GM12875 (cell line): ENCODE measurements at regions not wholly inside any gene's neighbourhood (a gene's known extent, or its start where the extent isn't known, plus 50 kb on each side); places are given as distances from the start of the nearest gene placed in this dataset.
"Not testable (repeated sequence)": the region's sequence is repeated elsewhere in the genome, so short reads cannot be mapped to it uniquely, and the experiment has no call there.

Experiments used
- H3K4me3 ChIP-seq: one replicate; pipeline ENCODE4 v1.5.1; 2011; ENCODE audit warnings: low read depth, low read length, control low read depth
- TF ChIP-seq, protein P1 (sequence below): IDR thresholded peaks from 2 replicates; pipeline ENCODE4 v1.5.1; 2011; ENCODE audit warnings: low read depth, mild to moderate bottlenecking, control low read depth, inconsistent platforms, low read length, moderate library complexity, borderline replicate concordance; ENCODE audit not compliant: insufficient read depth

DNA sequence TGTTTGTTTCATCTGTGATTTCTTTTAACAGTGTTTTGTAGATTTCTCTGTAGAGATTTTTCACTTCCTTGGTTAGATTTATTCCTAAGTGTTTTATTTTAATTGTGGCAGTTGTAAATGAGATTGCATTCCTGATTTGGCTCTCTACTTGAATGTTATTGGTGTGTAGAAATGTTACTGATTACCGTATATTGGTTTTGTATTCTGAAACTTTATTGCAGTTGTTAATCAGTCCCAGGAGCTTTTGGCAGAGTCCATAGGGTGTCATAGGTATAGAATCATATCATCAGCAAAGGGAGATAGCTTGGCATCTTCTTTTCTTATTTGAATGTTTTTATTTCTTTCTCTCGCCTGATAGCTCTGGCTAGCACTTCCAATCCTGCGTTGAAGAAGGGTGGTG, 1386.7 kb downstream of the SLITRK5 start:
- no peak overlapping the region for H3K4me3 ChIP-seq
- TF ChIP-seq, protein P1, sequence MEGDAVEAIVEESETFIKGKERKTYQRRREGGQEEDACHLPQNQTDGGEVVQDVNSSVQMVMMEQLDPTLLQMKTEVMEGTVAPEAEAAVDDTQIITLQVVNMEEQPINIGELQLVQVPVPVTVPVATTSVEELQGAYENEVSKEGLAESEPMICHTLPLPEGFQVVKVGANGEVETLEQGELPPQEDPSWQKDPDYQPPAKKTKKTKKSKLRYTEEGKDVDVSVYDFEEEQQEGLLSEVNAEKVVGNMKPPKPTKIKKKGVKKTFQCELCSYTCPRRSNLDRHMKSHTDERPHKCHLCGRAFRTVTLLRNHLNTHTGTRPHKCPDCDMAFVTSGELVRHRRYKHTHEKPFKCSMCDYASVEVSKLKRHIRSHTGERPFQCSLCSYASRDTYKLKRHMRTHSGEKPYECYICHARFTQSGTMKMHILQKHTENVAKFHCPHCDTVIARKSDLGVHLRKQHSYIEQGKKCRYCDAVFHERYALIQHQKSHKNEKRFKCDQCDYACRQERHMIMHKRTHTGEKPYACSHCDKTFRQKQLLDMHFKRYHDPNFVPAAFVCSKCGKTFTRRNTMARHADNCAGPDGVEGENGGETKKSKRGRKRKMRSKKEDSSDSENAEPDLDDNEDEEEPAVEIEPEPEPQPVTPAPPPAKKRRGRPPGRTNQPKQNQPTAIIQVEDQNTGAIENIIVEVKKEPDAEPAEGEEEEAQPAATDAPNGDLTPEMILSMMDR: no peak

DNA sequence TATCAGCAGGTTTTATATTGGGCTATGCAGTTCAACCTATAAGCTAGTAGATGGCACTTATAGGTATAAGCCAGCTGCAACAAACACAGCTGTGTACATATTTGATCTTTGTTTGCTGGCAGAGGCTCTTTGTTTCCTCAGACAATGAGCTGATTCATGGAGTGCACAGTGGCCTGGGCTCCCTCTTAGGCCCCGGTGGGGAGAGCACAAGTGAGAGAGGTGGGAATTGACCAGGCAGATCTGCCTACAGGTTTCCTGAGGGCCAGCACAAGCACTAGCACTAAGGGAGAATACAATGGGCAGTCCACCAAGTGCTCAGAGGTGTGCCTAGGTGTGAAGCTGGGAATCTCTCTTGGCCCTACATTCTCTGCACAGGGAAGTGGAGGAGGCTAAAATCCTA, 1390.7 kb downstream of the SLITRK5 start:
- TF ChIP-seq, protein P1: no peak
- H3K4me3 ChIP-seq: no peak overlapping the region

DNA sequence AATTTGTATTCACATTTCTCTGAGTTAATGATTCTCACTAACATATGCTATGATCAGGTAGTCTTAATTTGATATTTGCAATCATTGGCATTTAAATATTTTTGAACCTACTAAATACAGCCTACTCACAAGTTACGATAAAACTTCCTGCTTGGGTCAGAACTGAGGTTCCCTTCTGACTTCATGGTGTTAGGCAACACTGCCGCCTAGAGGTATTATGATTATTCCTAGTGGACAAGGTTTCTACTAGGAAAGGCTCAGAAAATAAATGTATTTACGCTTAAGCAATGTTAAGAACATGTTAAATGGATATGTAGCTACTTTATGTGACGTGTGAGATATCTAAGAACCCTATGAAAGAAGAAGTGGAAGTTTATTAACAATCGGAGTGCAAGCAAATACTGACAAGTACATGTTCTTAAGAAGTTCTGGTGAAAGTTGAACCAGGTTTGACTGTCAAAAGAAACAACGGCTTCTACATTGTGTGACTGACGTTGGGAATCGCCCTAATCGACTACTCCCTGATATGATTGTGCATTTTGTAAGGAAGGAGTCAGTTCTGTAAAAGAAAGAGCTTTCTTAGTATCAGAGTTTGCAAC, 1395.8 kb downstream of the SLITRK5 start:
- TF ChIP-seq, protein P1: peak; percentile 37; the same call in 1 of the 2 replicates
- no peak overlapping the region for H3K4me3 ChIP-seq

DNA sequence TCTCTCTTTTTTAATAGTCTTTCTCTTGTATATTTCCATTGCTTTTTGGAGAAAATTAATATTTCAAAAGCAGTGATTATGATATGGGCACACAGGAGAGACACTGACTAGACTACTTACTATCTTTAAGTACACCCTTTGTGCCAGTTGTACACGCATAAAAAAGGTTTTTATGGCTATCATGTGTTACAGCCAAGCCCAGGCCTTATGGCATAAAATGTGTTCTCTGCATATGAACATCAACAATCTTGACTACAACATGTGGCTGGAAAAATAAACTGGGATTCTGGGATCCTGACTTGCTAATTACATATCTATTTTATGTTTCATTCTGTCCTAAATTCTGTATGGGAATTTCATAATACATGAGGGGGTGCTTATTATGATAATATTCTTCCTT, 1401.8 kb downstream of the SLITRK5 start:
- H3K4me3 ChIP-seq: no peak overlapping the region
- TF ChIP-seq, protein P1: no peak

DNA sequence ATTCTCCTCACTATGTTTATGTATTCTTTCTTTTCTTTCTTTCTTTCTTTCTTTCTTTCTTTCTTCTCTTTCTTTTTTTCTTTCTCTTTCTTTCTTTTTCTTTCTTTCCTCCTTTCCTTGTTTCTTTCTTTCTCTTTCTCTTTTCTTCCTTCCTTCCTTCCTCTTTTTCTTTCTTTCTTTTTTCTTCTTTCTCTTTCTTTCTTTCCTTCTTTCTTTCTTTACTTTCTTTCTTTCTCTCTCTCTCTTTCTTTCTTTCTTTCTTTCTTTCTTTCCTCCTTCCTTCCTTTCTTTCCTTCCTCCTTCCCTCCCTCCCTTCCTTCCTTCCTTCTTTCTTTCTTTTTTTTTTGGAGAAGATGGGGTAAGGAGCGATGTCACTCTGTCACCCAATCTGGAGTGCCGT, 1405.5 kb downstream of the SLITRK5 start:
- TF ChIP-seq, protein P1: no peak
- H3K4me3 ChIP-seq: no peak overlapping the region

DNA sequence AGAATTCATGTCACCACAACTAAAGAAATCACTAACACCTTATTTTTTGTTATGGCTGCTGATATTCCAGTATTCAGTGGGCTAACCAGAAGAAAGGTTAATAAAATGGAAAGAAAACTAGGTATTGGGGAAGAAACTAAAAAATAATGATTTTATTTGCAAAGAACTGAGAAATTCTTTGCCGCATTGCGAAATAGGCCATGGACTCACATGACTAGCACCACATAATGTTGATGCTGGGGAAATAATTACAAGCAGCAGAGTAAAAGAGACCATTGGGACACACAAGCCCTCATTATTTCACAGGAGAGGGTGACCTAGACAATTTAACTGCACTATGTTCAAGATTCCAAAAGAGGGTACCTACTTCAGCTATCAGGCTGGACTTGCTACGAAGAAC, 1411.5 kb downstream of the SLITRK5 start:
- no peak overlapping the region for H3K4me3 ChIP-seq
- TF ChIP-seq, protein P1: no peak

DNA sequence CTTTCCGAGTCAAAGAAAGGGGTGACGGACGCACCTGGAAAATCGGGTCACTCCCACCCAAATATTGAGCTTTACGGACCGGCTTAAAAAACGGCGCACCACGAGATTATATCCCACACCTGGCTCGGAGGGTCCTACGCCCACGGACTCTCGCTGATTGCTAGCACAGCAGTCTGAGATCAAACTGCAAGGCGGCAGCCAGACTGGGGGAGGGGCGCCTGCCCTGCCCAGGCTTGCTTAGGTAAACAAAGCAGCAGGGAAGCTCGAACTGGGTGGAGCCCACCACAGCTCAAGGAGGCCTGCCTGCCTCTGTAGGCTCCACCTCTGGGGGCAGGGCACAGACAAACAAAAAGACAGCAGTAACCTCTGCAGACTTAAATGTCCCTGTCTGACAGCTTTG, 1416.9 kb downstream of the SLITRK5 start:
- H3K4me3 ChIP-seq: not testable (repeated sequence)

DNA sequence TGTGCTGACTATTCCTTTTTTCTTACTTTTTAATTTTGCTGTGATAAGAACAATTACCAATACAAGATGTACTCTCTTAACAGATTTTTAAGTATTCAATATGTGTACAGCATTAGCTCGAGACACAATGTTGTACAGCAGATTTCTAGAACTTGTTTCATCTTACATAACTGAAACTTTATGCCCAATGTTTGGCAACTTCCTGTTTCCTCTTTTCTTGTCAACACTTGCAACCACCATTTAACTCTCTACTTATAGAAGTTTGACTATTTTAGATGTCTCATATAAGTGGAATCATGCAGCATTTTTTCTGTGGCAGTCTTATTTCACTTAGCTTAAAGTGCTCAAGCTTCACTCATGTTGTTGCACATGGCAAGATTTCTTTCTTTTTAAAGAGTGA, 1426.8 kb downstream of the SLITRK5 start:
- H3K4me3 ChIP-seq: no peak overlapping the region
- TF ChIP-seq, protein P1: no peak
